HepG2 (cell line): ENCODE measurements at regions not wholly inside any gene's neighbourhood (a gene's known extent, or its start where the extent isn't known, plus 50 kb on each side); places are given as distances from the start of the nearest gene placed in this dataset.

ENCODE experiments used
- ATAC-seq: fragments of 200-7000 bp; cut with Tn5 transposase; 3 replicates; pipeline ENCODE4 v1.9.1; 2020; ENCODE audit warnings: mild to moderate bottlenecking, moderate library complexity
- BruUV-seq: library from RNA; stranded (reverse); fragments of 400-500 nt; replicated peaks from 2 replicates; lab custom pipeline; 2021; lab: Mats Ljungman, UMichigan
- CTCF ChIA-PET: fragments of 300-600 bp; formaldehyde crosslinking; extraction: SDS; loops from one replicate; lab custom pipeline; 2021; ENCODE audit warnings: low total read pairs, inconsistent platforms, low intra/inter-chr PET ratio; lab: Yijun Ruan, JAX
- POLR2A ChIA-PET: fragments of 350-600 bp; sonication (Branson Sonifier 250); formaldehyde crosslinking; loops from one replicate; lab custom pipeline; 2020; ENCODE audit warnings: antibody characterized with exemption, inconsistent platforms; lab: Yijun Ruan, JAX
- DNase-seq: peaks from one replicate; pipeline ENCODE4 v3.0.0-alpha.2; 2015; ENCODE audit warnings: low spot score
- FAIRE-seq: peaks from 3 replicates; lab custom pipeline; 2011; peaks lifted over from hg19 to GRCh38; lab: Jason Lieb, UNC
- H2AFZ ChIP-seq: one replicate; pipeline ENCODE4 v1.6.1; 2011; ENCODE audit warnings: low read length, inconsistent platforms
- H3K27ac ChIP-seq: fragments of 300-600 bp; 3 replicates; pipeline ENCODE4 v1.8.0; 2011; ENCODE audit warnings: mixed run types, mild to moderate bottlenecking, mixed read lengths, low read length, inconsistent platforms; ENCODE audit not compliant: insufficient read depth; ENCODE audit errors: extremely low read length
- H3K27me3 ChIP-seq, 2 experiments: fragments of 200-600 bp in 1 of 2; 2 replicates in 1 of 2; 3 replicates in 1 of 2; pipeline versions ENCODE4 v1.6.0 to v1.8.0; 2011; ENCODE audit warnings: low read length in 2 of 2, mild to moderate bottlenecking in 2 of 2, moderate library complexity in 2 of 2, inconsistent platforms in 1 of 2; ENCODE audit not compliant: insufficient read depth in 2 of 2, control insufficient read depth in 1 of 2
- H3K36me3 ChIP-seq, 2 experiments: fragments of 200-600 bp in 1 of 2; replicated peaks in 1 of 2; 2 replicates in 1 of 2; 3 replicates in 1 of 2; pipeline versions ENCODE4 v1.5.1 to v1.8.0; 2011; ENCODE audit warnings: low read length in 2 of 2, inconsistent platforms in 1 of 2; ENCODE audit not compliant: insufficient read depth in 2 of 2, control insufficient read depth in 1 of 2
- H3K4me1 ChIP-seq: 2 replicates; pipeline ENCODE4 v1.5.1; 2012; ENCODE audit warnings: low read length, inconsistent platforms; ENCODE audit not compliant: insufficient read depth
- H3K4me2 ChIP-seq: 2 replicates; pipeline ENCODE4 v1.6.0; 2011; ENCODE audit warnings: low read depth, low read length, inconsistent platforms
- H3K4me3 ChIP-seq, 3 experiments: fragments of 200-600 bp in 1 of 3; sonication (generic), shearing (Covaris generic) in 1 of 3; replicated peaks in 1 of 3; 2 replicates each; pipeline ENCODE4 v1.5.1; 2011 to 2016; ENCODE audit warnings: low read length in 3 of 3, inconsistent platforms in 2 of 3, low read depth in 2 of 3, mild to moderate bottlenecking in 2 of 3, control low read depth in 1 of 3, mixed read lengths in 1 of 3; ENCODE audit not compliant: insufficient read depth in 1 of 3
- H3K79me2 ChIP-seq: one replicate; pipeline ENCODE4 v1.6.1; 2011; ENCODE audit warnings: low read length, inconsistent platforms; ENCODE audit not compliant: insufficient read depth
- H3K9ac ChIP-seq: 2 replicates; pipeline ENCODE4 v1.6.0; 2011; ENCODE audit warnings: mild to moderate bottlenecking, low read depth, low read length, inconsistent platforms; ENCODE audit not compliant: insufficient read depth
- H3K9me3 ChIP-seq: 2 replicates; pipeline ENCODE4 v1.5.1; 2012; ENCODE audit warnings: mild to moderate bottlenecking, low read length
- H4K20me1 ChIP-seq: 2 replicates; pipeline ENCODE4 v1.6.0; 2011; ENCODE audit warnings: inconsistent platforms, mild to moderate bottlenecking, low read length, moderate library complexity; ENCODE audit not compliant: insufficient read depth
- AFF4 ChIP-seq: sonication (generic); formaldehyde crosslinking; IDR thresholded peaks from 2 replicates; pipeline ENCODE4 v1.4.0; 2020; ENCODE audit warnings: missing genetic modification reagents
- BCL6 ChIP-seq: IDR thresholded peaks from 2 replicates; pipeline ENCODE4 v1.6.1; 2016; ENCODE audit warnings: missing genetic modification reagents, missing compliant biosample characterization
- ETS1 ChIP-seq: sonication (generic); formaldehyde crosslinking; IDR thresholded peaks from 2 replicates; pipeline ENCODE4 v1.4.0; 2020; ENCODE audit warnings: missing genetic modification reagents
- HNF1B ChIP-seq: sonication (generic); formaldehyde crosslinking; IDR thresholded peaks from 2 replicates; pipeline ENCODE4 v1.5.1; 2020; ENCODE audit warnings: mild to moderate bottlenecking, moderate library complexity, missing genetic modification reagents
- NFRKB ChIP-seq: fragments of 450-650 bp; IDR thresholded peaks from 2 replicates; pipeline ENCODE4 v1.6.1; 2017
- NRL ChIP-seq: sonication (generic); formaldehyde crosslinking; IDR thresholded peaks from 2 replicates; pipeline ENCODE4 v1.5.0; 2020; ENCODE audit warnings: missing genetic modification reagents, mild to moderate bottlenecking, moderate library complexity, borderline replicate concordance
- SMC3 ChIP-seq: IDR thresholded peaks from 2 replicates; pipeline ENCODE4 v1.6.1; 2011; ENCODE audit warnings: low read length, improper control_type of control experiment
- TAF1 ChIP-seq: sonication (generic); formaldehyde crosslinking; IDR thresholded peaks from 2 replicates; pipeline ENCODE4 v1.4.0; 2020; ENCODE audit warnings: missing genetic modification reagents
- THAP7 ChIP-seq: sonication (generic); formaldehyde crosslinking; IDR thresholded peaks from 2 replicates; pipeline ENCODE4 v1.8.1; 2023; ENCODE audit warnings: mild to moderate bottlenecking, missing genetic modification reagents
- TRIM24 ChIP-seq: sonication (generic); formaldehyde crosslinking; IDR thresholded peaks from 2 replicates; pipeline ENCODE4 v1.8.0; 2022; ENCODE audit warnings: mild to moderate bottlenecking, missing genetic modification reagents
- XBP1 ChIP-seq: sonication (generic); formaldehyde crosslinking; IDR thresholded peaks from 2 replicates; pipeline ENCODE4 v1.5.0; 2020; ENCODE audit warnings: missing genetic modification reagents
- ZBTB14 ChIP-seq: sonication (generic); formaldehyde crosslinking; IDR thresholded peaks from 2 replicates; pipeline ENCODE4 v1.4.0; 2020; ENCODE audit warnings: missing genetic modification reagents
- ZNF121 ChIP-seq: sonication (generic); formaldehyde crosslinking; IDR thresholded peaks from 2 replicates; pipeline ENCODE4 v1.5.0; 2020; ENCODE audit warnings: mild to moderate bottlenecking, missing genetic modification reagents
- ZNF33A ChIP-seq: sonication (generic); formaldehyde crosslinking; IDR thresholded peaks from 2 replicates; pipeline ENCODE4 v1.5.1; 2020; ENCODE audit warnings: missing genetic modification reagents, mild to moderate bottlenecking, moderate library complexity, borderline replicate concordance
- ZNF572 ChIP-seq: sonication (generic); formaldehyde crosslinking; IDR thresholded peaks from 2 replicates; pipeline ENCODE4 v1.5.1; 2020; ENCODE audit warnings: mild to moderate bottlenecking, missing genetic modification reagents
- ZSCAN5A ChIP-seq: sonication (generic); formaldehyde crosslinking; IDR thresholded peaks from 2 replicates; pipeline ENCODE4 v1.8.0; 2022; ENCODE audit warnings: mild to moderate bottlenecking, missing genetic modification reagents, borderline replicate concordance
- WGBS: methylation state at CpG from one replicate; pipeline ENCODE4 v1.1.6; 2017; ENCODE audit warnings: low lambda C conversion rate; 5-methylcytosine and 5-hydroxymethylcytosine counted together
- in situ Hi-C: cut with HindIII; loops from 2 replicates; pipeline ENCODE4 v1.10.0; 2017; ENCODE audit warnings: low pct_unique_long_range_greater_than_20kb; ENCODE audit not compliant: extremely low pct_ligation_motif_present
- intact Hi-C: fragments of 100-400 bp; cut with micrococcal nuclease; formaldehyde crosslinking; loops from one replicate; pipeline ENCODE4 v1.10.0; 2022; ENCODE audit not compliant: unreplicated experiment

GRCh38 chr17:5793157-5793556, 208.8 kb upstream of the NLRP1 start:
- in situ Hi-C loops: no loop called here
- Histone ChIP-seq H2AFZ (no peak overlapping the region), H3K79me2 (no peaks in the 10 kb centered on the region), H3K27me3 (no peaks in the 10 kb centered on the region), H3K9me3 (peaks cover 15% of the 10 kb centered on the region), H3K27ac (no peak overlapping the region), H3K4me1 (no peaks in the 10 kb centered on the region), H3K9ac (no peak overlapping the region), H3K4me2 (no peak overlapping the region), H4K20me1 (no peaks in the 10 kb centered on the region), H3K4me3 (no peak overlapping the region), H3K36me3 (no peaks in the 10 kb centered on the region)
- intact Hi-C loops: no loop called here
- POLR2A ChIA-PET: no interaction called here
- TF ChIP-seq ZSCAN5A (no peak), ZBTB14 (CRISPR knock-in tag) (no peak), NRL (CRISPR knock-in tag) (no peak), ZNF572 (CRISPR knock-in tag) (no peak), XBP1 (CRISPR knock-in tag) (no peak), AFF4 (no peak), HNF1B (CRISPR knock-in tag) (no peak), ZNF121 (CRISPR knock-in tag) (no peak), ZNF33A (CRISPR knock-in tag) (no peak), THAP7 (no peak), SMC3 (no peak), TAF1 (no peak), TRIM24 (CRISPR knock-in tag) (no peak), NFRKB (no peak), ETS1 (no peak), BCL6 (CRISPR knock-in tag) (no peak)
- FAIRE-seq: no peak
- DNase-seq: no peak
- no TSS peak for BruUV-seq
- 84% methylated on average over 4 of the region's 4 CpGs for WGBS
- no peak for ATAC-seq
- CTCF ChIA-PET: no interaction called here
